ENCODE measurements at regions not wholly inside any gene's neighbourhood (a gene's known extent, or its start where the extent isn't known, plus 50 kb on each side); places are given as distances from the start of the nearest gene placed in this dataset.

GRCh38 chr20:40589581-40589980 lies 99.5 kb downstream of the MAFB start:
- no peak for DNase-seq (ENCODE audit: low spot score)

GRCh38 chr20:40588891-40589290 lies 100.1 kb downstream of the MAFB start:
- DNase-seq (ENCODE audit: low spot score), result no peak

DNA sequence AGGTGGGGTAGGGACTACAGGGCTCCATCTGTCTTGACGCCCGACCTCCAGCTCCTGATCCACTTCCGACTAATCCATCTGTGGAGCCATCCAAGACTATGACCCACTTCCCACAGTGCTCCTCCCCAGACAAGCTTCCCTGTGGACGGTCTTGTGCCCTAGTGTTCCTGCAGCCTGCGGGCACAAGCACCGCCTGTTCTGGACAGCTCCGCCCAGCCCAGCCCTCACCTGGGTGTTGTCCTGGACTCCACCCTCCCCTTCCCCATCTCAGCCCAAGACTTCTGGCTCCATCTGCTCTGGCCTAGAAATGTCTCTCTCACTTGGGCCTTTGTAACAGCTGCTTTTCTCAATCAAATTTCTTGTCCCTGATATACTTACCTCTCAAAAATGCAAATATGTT lies 102.0 kb downstream of the MAFB start:
- DNase-seq (ENCODE audit: low spot score), result no peak

DNA sequence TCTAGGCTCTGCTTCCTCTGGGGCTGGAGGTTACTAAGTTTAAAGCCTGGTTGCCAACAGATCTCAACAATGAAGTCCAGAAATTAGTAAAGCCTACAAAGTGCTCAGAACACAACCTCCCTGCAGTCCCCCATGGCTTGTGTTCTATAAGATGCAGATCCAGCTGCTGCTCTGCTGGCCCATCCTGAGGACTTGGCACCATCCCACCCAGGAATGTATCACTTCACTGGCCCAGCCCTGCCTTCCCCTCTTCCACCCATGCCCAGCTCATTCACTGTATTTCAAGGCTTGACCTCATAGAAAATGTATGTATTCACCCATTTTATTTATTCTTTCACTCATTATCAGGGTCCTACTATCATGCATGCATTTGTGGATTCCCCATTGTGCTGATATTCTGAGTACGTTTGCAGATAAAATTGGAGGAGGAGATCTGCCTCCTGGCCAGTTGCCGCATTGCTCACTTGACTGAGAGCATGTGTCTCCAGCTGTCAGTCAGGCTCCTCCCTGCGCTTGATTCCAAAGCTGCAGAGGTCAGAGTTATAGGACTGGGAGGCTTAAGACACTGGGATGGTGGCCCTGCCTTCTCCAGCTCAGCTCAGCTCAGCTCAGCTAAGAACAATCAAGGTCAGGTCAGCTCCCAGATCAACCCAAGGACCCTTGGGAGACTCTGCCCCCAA lies 104.8 kb downstream of the MAFB start:
- no peak for DNase-seq (ENCODE audit: low spot score)

GRCh38 chr20:40583636-40584035 lies 105.4 kb downstream of the MAFB start:
- no peak for DNase-seq (ENCODE audit: low spot score)

- DNase-seq (ENCODE audit: low spot score), result no peak
These were observed 105.8 kb downstream of the MAFB start for GRCh38 chr20:40583205-40583604.

DNA sequence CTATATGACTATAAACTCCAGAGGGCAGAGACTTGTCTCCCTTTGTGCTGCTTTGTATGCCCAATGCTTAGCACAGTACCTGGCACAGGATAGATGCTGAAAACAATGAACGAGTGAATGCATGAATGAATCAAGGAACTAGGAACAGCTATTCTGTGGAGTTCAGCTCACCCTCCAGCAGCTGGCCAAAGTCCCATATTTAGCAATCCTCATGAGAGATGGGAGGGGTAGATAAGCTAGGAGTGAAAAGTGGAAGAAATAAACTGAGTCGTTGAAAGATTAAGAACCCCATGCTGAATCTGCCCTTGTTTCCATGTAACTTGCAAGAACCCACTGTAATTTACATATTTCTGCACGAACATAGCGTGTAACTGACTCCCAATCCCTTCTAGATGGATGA lies 106.5 kb downstream of the MAFB start:
- no peak for DNase-seq (ENCODE audit: low spot score)

GRCh38 chr20:40579701-40580100 lies 109.3 kb downstream of the MAFB start:
- DNase-seq (ENCODE audit: low spot score), result no peak

DNA sequence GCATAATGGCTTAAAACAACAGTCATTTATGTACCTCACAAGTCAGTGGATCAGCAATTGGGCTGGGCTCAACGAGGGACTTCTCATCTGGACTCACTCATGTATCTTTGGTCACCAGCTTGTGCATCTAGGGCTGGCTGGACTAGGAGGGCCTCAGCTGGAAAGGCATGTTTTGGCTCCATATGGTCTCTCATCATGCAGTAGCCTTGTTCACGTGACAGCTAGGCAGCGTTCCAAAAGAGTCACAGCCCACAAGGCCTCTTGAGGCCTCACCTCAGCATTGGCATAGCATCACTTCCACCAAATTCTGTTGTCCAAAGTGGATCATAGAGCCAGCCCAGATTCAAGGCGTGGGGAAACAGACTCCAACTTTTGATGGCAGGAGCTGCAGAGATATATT lies 110.1 kb downstream of the MAFB start:
- no peak for DNase-seq (ENCODE audit: low spot score)

DNA sequence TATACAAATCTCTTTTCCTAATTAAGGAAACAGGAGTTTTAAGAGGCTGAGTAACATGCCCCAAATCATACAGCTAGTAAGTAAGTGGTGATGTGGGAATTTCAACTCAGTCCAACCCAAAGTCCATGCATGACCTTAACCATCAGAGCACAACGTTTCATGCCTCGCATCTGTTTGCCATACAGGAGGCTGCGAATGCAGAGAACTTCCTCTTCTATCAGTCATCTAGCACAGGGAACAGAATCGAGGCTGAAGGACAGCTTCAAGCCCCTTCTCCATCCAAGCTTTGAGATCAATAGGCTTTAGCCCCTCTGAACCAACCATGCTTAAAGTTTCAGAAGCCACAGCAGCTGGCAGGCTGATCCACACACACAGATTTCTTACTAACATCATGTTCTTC lies 113.2 kb downstream of the MAFB start:
- DNase-seq (ENCODE audit: low spot score), result no peak

DNA sequence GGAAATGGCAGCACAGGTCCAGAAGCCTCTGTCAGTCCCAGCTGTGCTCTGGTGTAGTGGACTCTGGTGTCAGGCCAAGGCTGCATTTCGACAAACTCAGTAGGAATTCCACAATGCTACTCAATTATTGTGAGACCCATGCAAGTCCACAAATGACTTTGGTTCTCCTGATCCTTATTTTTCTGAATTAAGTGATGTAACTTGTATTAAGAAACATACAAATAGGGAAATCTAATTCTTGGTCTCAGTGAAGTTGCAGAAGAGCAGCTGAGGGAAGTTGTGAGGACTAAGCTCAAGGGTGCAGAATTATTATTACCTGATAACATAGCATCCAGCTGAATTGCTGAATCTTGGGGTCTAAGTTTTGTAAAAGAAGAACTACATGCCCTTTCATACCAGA lies 116.8 kb downstream of the MAFB start:
- no peak for DNase-seq (ENCODE audit: low spot score)

GRCh38 chr20:40571639-40572038 lies 117.4 kb downstream of the MAFB start:
- no peak for DNase-seq (ENCODE audit: low spot score)

DNA sequence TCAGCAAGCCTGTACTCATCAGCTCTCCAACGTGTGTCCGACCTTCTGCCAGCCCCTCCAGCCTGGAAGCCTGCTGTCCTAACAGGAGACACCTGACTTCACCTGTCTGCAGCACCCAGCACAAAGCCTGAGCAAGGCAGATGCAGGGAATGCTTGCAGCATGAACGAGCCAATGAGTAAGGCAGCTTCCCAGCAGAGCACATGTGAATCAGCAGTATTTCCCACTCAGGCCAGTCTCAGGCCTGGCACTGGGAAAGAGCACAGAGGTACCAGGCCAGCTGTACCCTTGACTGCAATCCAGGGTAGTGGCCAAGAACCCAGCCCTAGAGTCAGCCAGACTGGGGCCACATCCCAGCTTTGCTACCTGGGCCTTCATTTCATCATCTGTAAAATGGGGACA lies 120.8 kb downstream of the MAFB start:
- DNase-seq (ENCODE audit: low spot score), result no peak

- DNase-seq (ENCODE audit: low spot score), result no peak
These were observed 123.4 kb downstream of the MAFB start for GRCh38 chr20:40565682-40566040.

DNA sequence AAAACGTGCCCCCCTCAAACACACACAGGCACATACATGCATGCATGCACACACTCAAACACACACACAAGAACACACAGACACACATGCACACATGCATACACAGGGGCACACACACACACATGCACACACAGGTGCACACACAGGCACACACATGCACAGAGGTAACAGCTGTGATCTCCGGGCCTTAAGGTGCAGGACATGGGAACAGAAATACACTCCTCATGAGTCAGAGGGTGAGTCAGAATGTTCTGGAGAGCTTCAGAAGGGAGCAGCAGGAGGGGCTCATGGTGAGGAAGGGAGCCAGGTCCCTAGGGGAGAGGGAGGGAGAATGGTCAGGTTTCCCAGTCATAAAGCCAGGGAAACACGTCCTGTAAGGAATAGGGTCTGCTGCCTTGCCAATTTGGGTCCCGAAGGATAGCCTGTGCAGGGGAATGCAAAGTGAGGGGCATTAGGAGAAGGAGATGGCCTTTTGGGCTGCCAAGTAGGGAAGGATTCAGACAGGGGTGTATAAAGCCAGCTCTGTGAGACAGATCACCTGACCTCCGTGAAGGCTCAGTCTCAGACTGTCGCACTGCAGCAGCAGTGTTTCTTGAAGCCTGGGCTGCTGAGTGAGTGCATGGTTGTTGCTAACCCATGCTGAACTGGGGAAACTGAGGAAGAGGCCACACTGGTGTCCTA lies 123.9 kb downstream of the MAFB start:
- DNase-seq (ENCODE audit: low spot score), result no peak

DNA sequence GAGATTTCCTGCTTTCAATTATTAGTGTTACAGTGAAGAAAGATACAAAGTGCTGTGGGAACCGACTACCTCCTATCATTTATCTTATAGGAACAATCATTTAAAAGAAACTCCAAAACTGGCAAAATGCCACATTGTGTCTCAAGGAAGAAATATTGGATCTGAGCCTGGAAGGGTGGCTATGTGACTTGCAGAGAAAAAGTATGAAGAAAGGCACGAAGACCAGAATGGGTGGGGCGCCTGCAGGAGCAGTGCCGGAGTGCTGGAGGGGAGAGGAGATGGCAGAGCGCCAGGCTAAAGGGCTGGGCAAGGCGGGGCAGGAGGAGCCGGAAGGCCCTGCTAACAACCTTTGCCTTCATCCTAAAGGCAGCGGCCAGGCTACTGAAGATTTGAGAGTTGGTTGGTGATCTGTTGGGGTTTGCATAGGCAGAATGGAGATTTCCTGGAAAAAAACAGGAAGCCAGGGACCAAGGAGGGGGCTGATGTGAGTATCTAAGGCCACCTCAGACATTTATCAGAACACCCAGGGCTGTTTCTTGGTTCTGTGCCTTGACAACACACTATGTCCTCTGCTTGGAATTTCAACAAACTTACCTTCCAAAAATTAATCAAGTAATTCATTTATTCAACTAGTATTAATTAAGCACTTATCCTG lies 125.6 kb downstream of the MAFB start:
- no peak for DNase-seq (ENCODE audit: low spot score)

DNA sequence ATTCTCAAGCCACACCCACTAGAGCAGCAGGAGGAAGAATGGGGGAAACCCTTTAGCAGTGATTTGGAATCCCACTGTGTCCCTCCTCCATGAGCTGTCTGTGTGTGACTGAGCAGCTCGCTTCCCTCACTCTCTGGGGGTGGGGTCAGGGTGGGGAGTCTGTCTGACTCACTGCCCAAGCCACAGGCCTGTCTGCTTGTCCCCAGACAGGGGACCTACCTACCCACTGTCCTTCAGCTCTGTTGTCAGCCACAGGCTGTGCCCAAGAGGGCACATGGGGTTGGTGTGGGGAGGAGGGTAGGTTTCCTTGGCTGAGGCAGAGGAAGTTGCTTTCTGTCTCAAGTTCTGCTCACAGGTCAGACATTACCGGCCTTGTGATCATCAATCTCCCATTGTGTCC lies 127.0 kb downstream of the MAFB start:
- no peak for DNase-seq (ENCODE audit: low spot score)

- DNase-seq (ENCODE audit: low spot score), result no peak
These were observed 127.8 kb downstream of the MAFB start for GRCh38 chr20:40561187-40561586.

- no peak for DNase-seq (ENCODE audit: low spot score)
These were observed 130.8 kb downstream of the MAFB start for GRCh38 chr20:40558212-40558611.

DNA sequence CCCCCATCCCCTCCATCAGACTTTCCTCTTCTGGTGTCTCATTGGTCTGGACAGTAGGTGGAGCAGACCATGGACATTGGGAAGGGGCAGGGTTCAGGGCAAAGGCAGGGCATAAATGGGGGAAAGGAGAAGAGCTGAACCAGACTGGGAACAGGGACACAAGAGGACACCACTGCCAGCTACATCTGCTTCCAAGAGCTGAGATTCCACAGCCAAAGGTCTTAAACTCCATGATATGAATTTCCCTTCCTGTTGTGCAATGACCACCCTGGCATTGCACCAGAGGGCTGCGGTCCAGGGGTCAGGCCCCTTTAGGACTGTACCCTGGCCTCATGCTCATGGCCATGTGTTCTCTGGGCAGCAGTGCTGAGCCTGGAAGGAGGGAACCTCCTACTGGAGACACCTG lies 137.9 kb downstream of the MAFB start:
- DNase-seq (ENCODE audit: low spot score), result no peak

GRCh38 chr20:40547483-40548091 lies 141.4 kb downstream of the MAFB start:
- no peak for DNase-seq (ENCODE audit: low spot score)

- no peak for DNase-seq (ENCODE audit: low spot score)
These were observed 143.6 kb downstream of the MAFB start for GRCh38 chr20:40545478-40545877.

GRCh38 chr20:40542065-40542464 lies 147.0 kb downstream of the MAFB start:
- DNase-seq (ENCODE audit: low spot score), result no peak

Data from cerebellar cortex (tissue), 1 donor.